ENCODE measurements at regions not wholly inside any gene's neighbourhood (a gene's known extent, or its start where the extent isn't known, plus 50 kb on each side); places are given as distances from the start of the nearest gene placed in this dataset.

DNA sequence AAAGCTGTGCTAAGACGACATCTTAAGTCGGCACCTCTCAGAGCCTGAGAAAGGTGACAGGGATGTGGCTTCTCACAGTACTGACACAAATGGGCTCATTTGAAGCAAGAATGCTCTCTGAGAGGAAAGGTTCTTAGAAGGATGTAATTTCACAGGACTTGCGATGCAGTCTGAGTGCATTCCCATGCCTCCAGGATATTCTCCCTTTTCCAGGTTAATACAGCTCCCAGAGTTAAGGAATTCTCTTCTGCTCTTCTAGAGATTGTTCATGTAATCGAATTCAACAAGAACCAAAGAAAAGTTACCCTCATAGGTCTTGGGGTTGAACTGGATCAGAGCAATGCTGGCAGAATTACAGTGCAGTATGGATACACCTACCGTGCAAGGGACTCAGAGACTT, 131.0 kb downstream of the GALR1 start:
- intact Hi-C loops (cut with DNase I): no loop called here
- Histone ChIP-seq H3K9me3 (ENCODE audit: control insufficient read depth, low read length) (peaks cover 1% of the 10 kb centered on the region), H3K27me3 (ENCODE audit: control insufficient read depth in 1 of 2, insufficient read depth in 2 of 2, low read length in 1 of 2) (no peaks in the 10 kb centered on the region), H3K27ac (ENCODE audit: low read depth in 1 of 2, low read length in 2 of 2) (no peak overlapping the region), H3K4me1 (ENCODE audit: control insufficient read depth in 1 of 2, insufficient read depth in 2 of 2, low read length in 2 of 2) (no peaks in the 10 kb centered on the region), H3K36me3 (ENCODE audit: control insufficient read depth in 1 of 2, insufficient read depth in 2 of 2, low read length in 1 of 2) (no peaks in the 10 kb centered on the region), H3K4me3 (ENCODE audit: low read length in 2 of 2) (no peak overlapping the region)
- DNase-seq: no peak
- ATAC-seq (ENCODE audit: low FRiP score): no peak
- 73 to 75% methylated on average over 5 of the region's 5 CpGs for WGBS, 2 donors

DNA sequence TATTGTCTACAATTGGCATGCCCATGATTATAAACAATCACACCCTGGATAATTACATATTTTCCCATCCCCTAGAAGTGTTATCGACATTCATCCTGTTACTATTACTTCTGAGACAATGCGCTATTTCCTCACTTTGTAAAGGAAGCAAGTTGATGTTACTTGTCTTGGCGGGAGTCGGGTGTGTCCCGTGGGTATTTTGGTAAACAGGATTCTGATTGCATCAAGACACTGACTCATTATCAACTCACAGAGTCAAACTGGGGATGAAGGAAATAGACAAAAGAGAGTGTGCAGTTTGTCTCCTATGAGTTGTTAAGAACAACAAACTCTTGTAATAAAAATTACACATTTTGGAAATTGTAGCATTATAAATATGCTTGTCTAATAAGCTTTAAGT, 142.7 kb downstream of the GALR1 start:
- no peak for DNase-seq
- H3K4me1 ChIP-seq (ENCODE audit: control insufficient read depth in 1 of 2, insufficient read depth in 2 of 2, low read length in 2 of 2): no peaks in the 10 kb centered on the region
- H3K9me3 ChIP-seq (ENCODE audit: control insufficient read depth, low read length): peaks cover 1% of the 10 kb centered on the region
- no peaks in the 10 kb centered on the region for H3K36me3 ChIP-seq (ENCODE audit: control insufficient read depth in 1 of 2, insufficient read depth in 2 of 2, low read length in 1 of 2)
- H3K27ac ChIP-seq (ENCODE audit: low read depth in 1 of 2, low read length in 2 of 2): no peak overlapping the region
- intact Hi-C loops (cut with DNase I): no loop called here
- no peaks in the 10 kb centered on the region for H3K27me3 ChIP-seq (ENCODE audit: control insufficient read depth in 1 of 2, insufficient read depth in 2 of 2, low read length in 1 of 2)
- no peak for ATAC-seq (ENCODE audit: low FRiP score)
- H3K4me3 ChIP-seq (ENCODE audit: low read length in 2 of 2): no peak overlapping the region
- WGBS, 2 donors: 77 to 83% methylated on average over 5 of the region's 5 CpGs

DNA sequence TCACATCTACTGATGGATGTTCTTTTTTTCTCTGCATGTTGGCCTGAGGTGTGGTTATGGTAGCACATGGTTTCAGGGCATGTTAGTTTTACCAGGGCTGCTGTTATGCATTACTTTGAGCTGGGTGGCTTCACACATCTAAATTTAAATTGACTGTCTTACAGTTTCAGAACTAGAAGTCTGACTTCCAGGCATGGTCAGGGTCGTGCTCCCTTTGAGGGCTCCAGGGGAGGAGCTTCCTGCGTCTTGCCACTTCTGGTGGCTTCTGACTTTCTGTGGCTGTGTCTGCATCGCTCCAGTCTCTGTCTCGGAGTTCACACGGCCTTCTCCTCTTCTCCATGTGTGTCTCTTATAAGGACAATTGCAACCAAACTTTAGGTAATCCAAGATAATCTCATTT, 143.9 kb downstream of the GALR1 start:
- no peak for DNase-seq
- intact Hi-C loops (cut with DNase I): no loop called here
- WGBS, 2 donors: 71 to 78% methylated on average over 5 of the region's 5 CpGs

GRCh38 chr18:77395953-77396352, 146.3 kb downstream of the GALR1 start:
- 77 to 84% methylated on average over 2 of the region's 2 CpGs for WGBS, 2 donors
- no peaks in the 10 kb centered on the region for H3K4me1 ChIP-seq (ENCODE audit: control insufficient read depth in 1 of 2, insufficient read depth in 2 of 2, low read length in 2 of 2)
- intact Hi-C loops (cut with DNase I): no loop called here
- H3K4me3 ChIP-seq (ENCODE audit: low read length in 2 of 2): no peak overlapping the region
- DNase-seq: no peak
- no peaks in the 10 kb centered on the region for H3K36me3 ChIP-seq (ENCODE audit: control insufficient read depth in 1 of 2, insufficient read depth in 2 of 2, low read length in 1 of 2)
- H3K9me3 ChIP-seq (ENCODE audit: control insufficient read depth, low read length): peaks cover 1% of the 10 kb centered on the region
- H3K27ac ChIP-seq (ENCODE audit: low read depth in 1 of 2, low read length in 2 of 2): no peak overlapping the region
- H3K27me3 ChIP-seq (ENCODE audit: control insufficient read depth in 1 of 2, insufficient read depth in 2 of 2, low read length in 1 of 2): no peaks in the 10 kb centered on the region
- no peak for ATAC-seq (ENCODE audit: low FRiP score)

More for the DNA sequence above, 143.9 kb downstream of the GALR1 start:
- ATAC-seq (ENCODE audit: low FRiP score): no peak
- H3K4me3 ChIP-seq (ENCODE audit: low read length in 2 of 2): no peak overlapping the region
- H3K27me3 ChIP-seq (ENCODE audit: control insufficient read depth in 1 of 2, insufficient read depth in 2 of 2, low read length in 1 of 2): no peaks in the 10 kb centered on the region
- peaks cover 1% of the 10 kb centered on the region for H3K9me3 ChIP-seq (ENCODE audit: control insufficient read depth, low read length)
- no peaks in the 10 kb centered on the region for H3K4me1 ChIP-seq (ENCODE audit: control insufficient read depth in 1 of 2, insufficient read depth in 2 of 2, low read length in 2 of 2)
- H3K27ac ChIP-seq (ENCODE audit: low read depth in 1 of 2, low read length in 2 of 2): no peak overlapping the region
- H3K36me3 ChIP-seq (ENCODE audit: control insufficient read depth in 1 of 2, insufficient read depth in 2 of 2, low read length in 1 of 2): no peaks in the 10 kb centered on the region

GRCh38 chr18:77397056-77397455, 147.4 kb downstream of the GALR1 start:
- no peak overlapping the region for H3K4me3 ChIP-seq (ENCODE audit: low read length in 2 of 2)
- intact Hi-C loops (cut with DNase I): no loop called here
- no peaks in the 10 kb centered on the region for H3K36me3 ChIP-seq (ENCODE audit: control insufficient read depth in 1 of 2, insufficient read depth in 2 of 2, low read length in 1 of 2)
- WGBS, 2 donors: 53 to 59% methylated on average over 6 of the region's 6 CpGs
- no peaks in the 10 kb centered on the region for H3K4me1 ChIP-seq (ENCODE audit: control insufficient read depth in 1 of 2, insufficient read depth in 2 of 2, low read length in 2 of 2)
- no peaks in the 10 kb centered on the region for H3K27me3 ChIP-seq (ENCODE audit: control insufficient read depth in 1 of 2, insufficient read depth in 2 of 2, low read length in 1 of 2)
- ATAC-seq (ENCODE audit: low FRiP score) (no peak), DNase-seq (no peak)
- no peak overlapping the region for H3K27ac ChIP-seq (ENCODE audit: low read depth in 1 of 2, low read length in 2 of 2)
- peaks cover 1% of the 10 kb centered on the region for H3K9me3 ChIP-seq (ENCODE audit: control insufficient read depth, low read length)

GRCh38 chr18:77397617-77398016, 148.0 kb downstream of the GALR1 start:
- H3K4me1 ChIP-seq (ENCODE audit: control insufficient read depth in 1 of 2, insufficient read depth in 2 of 2, low read length in 2 of 2): no peaks in the 10 kb centered on the region
- intact Hi-C loops (cut with DNase I): no loop called here
- 50 to 73% methylated on average over 4 of the region's 4 CpGs for WGBS, 2 donors
- H3K4me3 ChIP-seq (ENCODE audit: low read length in 2 of 2): no peak overlapping the region
- H3K27ac ChIP-seq (ENCODE audit: low read depth in 1 of 2, low read length in 2 of 2): no peak overlapping the region
- H3K9me3 ChIP-seq (ENCODE audit: control insufficient read depth, low read length): peaks cover 1% of the 10 kb centered on the region
- ATAC-seq (ENCODE audit: low FRiP score) (no peak), DNase-seq (no peak)
- H3K27me3 ChIP-seq (ENCODE audit: control insufficient read depth in 1 of 2, insufficient read depth in 2 of 2, low read length in 1 of 2): no peaks in the 10 kb centered on the region
- no peaks in the 10 kb centered on the region for H3K36me3 ChIP-seq (ENCODE audit: control insufficient read depth in 1 of 2, insufficient read depth in 2 of 2, low read length in 1 of 2)

DNA sequence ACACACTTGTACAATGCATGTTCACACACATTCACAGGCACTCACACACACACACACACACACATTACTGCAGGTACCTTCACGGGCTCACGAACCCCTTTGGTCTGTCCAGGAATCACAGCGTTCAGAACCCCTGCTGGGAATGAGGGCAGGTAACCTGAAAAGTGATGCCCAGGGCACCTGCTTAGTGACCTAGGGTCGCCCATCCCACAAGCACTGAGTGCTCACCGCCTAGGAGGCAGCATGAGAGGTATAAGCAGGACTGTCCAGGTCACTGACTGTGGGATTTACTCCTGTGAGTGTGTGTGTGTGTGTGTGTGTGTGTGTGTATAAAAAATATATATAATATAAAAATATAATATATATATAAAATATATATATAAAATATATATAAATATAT, 150.9 kb downstream of the GALR1 start:
- WGBS, 2 donors: 86% methylated on average over 5 of the region's 5 CpGs
- Histone ChIP-seq H3K27ac (ENCODE audit: low read depth in 1 of 2, low read length in 2 of 2) (no peak overlapping the region), H3K4me1 (ENCODE audit: control insufficient read depth in 1 of 2, insufficient read depth in 2 of 2, low read length in 2 of 2) (no peaks in the 10 kb centered on the region), H3K36me3 (ENCODE audit: control insufficient read depth in 1 of 2, insufficient read depth in 2 of 2, low read length in 1 of 2) (no peaks in the 10 kb centered on the region), H3K27me3 (ENCODE audit: control insufficient read depth in 1 of 2, insufficient read depth in 2 of 2, low read length in 1 of 2) (no peaks in the 10 kb centered on the region), H3K9me3 (ENCODE audit: control insufficient read depth, low read length) (no peaks in the 10 kb centered on the region), H3K4me3 (ENCODE audit: low read length in 2 of 2) (no peak overlapping the region)
- no peak for ATAC-seq (ENCODE audit: low FRiP score)
- intact Hi-C loops (cut with DNase I): no loop called here
- DNase-seq: no peak

GRCh38 chr18:77401173-77401572, 151.5 kb downstream of the GALR1 start:
- Histone ChIP-seq H3K4me1 (ENCODE audit: control insufficient read depth in 1 of 2, insufficient read depth in 2 of 2, low read length in 2 of 2) (no peaks in the 10 kb centered on the region), H3K36me3 (ENCODE audit: control insufficient read depth in 1 of 2, insufficient read depth in 2 of 2, low read length in 1 of 2) (no peaks in the 10 kb centered on the region), H3K27ac (ENCODE audit: low read depth in 1 of 2, low read length in 2 of 2) (no peak overlapping the region), H3K4me3 (ENCODE audit: low read length in 2 of 2) (no peak overlapping the region), H3K27me3 (ENCODE audit: control insufficient read depth in 1 of 2, insufficient read depth in 2 of 2, low read length in 1 of 2) (no peaks in the 10 kb centered on the region), H3K9me3 (ENCODE audit: control insufficient read depth, low read length) (no peaks in the 10 kb centered on the region)
- 78 to 80% methylated on average over 9 of the region's 9 CpGs for WGBS, 2 donors
- ATAC-seq (ENCODE audit: low FRiP score) (no peak), DNase-seq (no peak)
- intact Hi-C loops (cut with DNase I): no loop called here

GRCh38 chr18:77403969-77404535, 154.4 kb downstream of the GALR1 start:
- 86 to 89% methylated on average over 14 of the region's 14 CpGs for WGBS, 2 donors
- no peak for DNase-seq

More at GRCh38 chr18:77403969-77404535, 154.4 kb downstream of the GALR1 start:
- no peak for ATAC-seq (ENCODE audit: low FRiP score)
- Histone ChIP-seq H3K9me3 (ENCODE audit: control insufficient read depth, low read length) (peaks cover 3% of the 10 kb centered on the region), H3K36me3 (ENCODE audit: control insufficient read depth in 1 of 2, insufficient read depth in 2 of 2, low read length in 1 of 2) (no peaks in the 10 kb centered on the region), H3K4me1 (ENCODE audit: control insufficient read depth in 1 of 2, insufficient read depth in 2 of 2, low read length in 2 of 2) (no peaks in the 10 kb centered on the region), H3K4me3 (ENCODE audit: low read length in 2 of 2) (no peak overlapping the region), H3K27me3 (ENCODE audit: control insufficient read depth in 1 of 2, insufficient read depth in 2 of 2, low read length in 1 of 2) (no peaks in the 10 kb centered on the region), H3K27ac (ENCODE audit: low read depth in 1 of 2, low read length in 2 of 2) (no peak overlapping the region)
- intact Hi-C loops (cut with DNase I): no loop called here

Measured in aorta (tissue), 5 donors.